ENCODE measurements at regions not wholly inside any gene's neighbourhood (a gene's known extent, or its start where the extent isn't known, plus 50 kb on each side); places are given as distances from the start of the nearest gene placed in this dataset.

DNA sequence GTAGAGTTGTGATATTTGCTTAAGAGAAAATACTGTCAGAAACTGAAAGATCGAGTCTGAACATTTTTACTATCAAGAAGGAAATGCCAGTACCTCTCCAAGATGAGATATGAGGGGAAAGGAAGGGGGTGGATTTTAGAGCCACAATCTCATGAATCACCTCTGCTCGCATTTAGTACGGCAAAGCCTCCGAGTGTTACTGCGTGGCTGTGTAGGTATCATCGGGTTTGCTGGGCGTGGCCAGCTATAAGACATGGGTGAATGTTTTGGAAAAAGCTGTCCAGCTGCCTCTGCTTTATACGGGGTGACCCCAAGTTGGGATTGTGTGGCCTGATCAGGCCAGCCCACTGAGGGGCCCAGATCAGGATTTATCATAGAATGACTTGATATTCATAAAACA, 826.4 kb downstream of the SOCS6 start:
- intact Hi-C loops (cut with micrococcal nuclease) = no loop called here
- BruUV-seq (replicated peaks) = no TSS peak
- Histone ChIP-seq H3K27me3 (ENCODE audit: insufficient read depth, low read length) (no peaks in the 10 kb centered on the region), H3K36me3 (ENCODE audit: control insufficient read depth in 1 of 2, insufficient read depth in 2 of 2, low read length in 2 of 2) (no peaks in the 10 kb centered on the region), H3K4me1 (ENCODE audit: control insufficient read depth in 1 of 2, insufficient read depth in 2 of 2, low read length in 2 of 2) (no peaks in the 10 kb centered on the region), H3K9me2 (ENCODE audit: insufficient read depth) (no peaks in the 10 kb centered on the region), H3K4me3 (replicated peaks in 1 of 2; ENCODE audit: low read depth in 1 of 2, low read length in 2 of 2) (no peak overlapping the region), H4K20me1 (ENCODE audit: insufficient read depth) (no peaks in the 10 kb centered on the region), H3K9me3 (ENCODE audit: control insufficient read depth in 1 of 2, insufficient read depth in 1 of 2, low read depth in 1 of 2, low read length in 2 of 2) (peaks cover 18 to 31% of the 10 kb centered on the region in 2 experiments; a peak in 3 of 4 replicates), H3K9ac (ENCODE audit: low read length) (no peak overlapping the region), H3K4me2 (ENCODE audit: low read length) (no peak overlapping the region), H2AFZ (ENCODE audit: low read depth, low read length, poor library complexity, severe bottlenecking) (no peak overlapping the region), H3K79me2 (ENCODE audit: insufficient read depth, low read length) (no peaks in the 10 kb centered on the region), H3K27ac (ENCODE audit: low read depth, low read length) (no peak overlapping the region)
- RAD21 ChIA-PET (ENCODE audit: low non-redundant PET in 1 of 2, low total read pairs in 2 of 2, uncharacterized antibody in 2 of 2, unreplicated experiment in 2 of 2) = no interaction called here
- DNase-seq (ENCODE audit: low read depth, low spot score) = no peak
- POLR2A ChIA-PET = no interaction called here
- CTCF ChIA-PET = no interaction called here
- TF ChIP-seq, protein P1, sequence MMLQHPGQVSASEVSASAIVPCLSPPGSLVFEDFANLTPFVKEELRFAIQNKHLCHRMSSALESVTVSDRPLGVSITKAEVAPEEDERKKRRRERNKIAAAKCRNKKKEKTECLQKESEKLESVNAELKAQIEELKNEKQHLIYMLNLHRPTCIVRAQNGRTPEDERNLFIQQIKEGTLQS (IDR thresholded peaks at IDR 0.05) = no peak
- no peak for TF ChIP-seq EGR1 (IDR thresholded peaks at IDR 0.05; ENCODE audit: low read depth)
- no peak for TF ChIP-seq SIN3A (IDR thresholded peaks at IDR 0.05; ENCODE audit: low read depth)
- TF ChIP-seq JUND (IDR thresholded peaks at IDR 0.05) = no peak
- no peak for TF ChIP-seq FOSL1 (IDR thresholded peaks at IDR 0.05; ENCODE audit: low read depth)
- TF ChIP-seq, protein P2, sequence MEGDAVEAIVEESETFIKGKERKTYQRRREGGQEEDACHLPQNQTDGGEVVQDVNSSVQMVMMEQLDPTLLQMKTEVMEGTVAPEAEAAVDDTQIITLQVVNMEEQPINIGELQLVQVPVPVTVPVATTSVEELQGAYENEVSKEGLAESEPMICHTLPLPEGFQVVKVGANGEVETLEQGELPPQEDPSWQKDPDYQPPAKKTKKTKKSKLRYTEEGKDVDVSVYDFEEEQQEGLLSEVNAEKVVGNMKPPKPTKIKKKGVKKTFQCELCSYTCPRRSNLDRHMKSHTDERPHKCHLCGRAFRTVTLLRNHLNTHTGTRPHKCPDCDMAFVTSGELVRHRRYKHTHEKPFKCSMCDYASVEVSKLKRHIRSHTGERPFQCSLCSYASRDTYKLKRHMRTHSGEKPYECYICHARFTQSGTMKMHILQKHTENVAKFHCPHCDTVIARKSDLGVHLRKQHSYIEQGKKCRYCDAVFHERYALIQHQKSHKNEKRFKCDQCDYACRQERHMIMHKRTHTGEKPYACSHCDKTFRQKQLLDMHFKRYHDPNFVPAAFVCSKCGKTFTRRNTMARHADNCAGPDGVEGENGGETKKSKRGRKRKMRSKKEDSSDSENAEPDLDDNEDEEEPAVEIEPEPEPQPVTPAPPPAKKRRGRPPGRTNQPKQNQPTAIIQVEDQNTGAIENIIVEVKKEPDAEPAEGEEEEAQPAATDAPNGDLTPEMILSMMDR (IDR thresholded peaks at IDR 0.05 in 2 of 3, conservative IDR thresholded peaks at IDR 0.05 in 1 of 3; ENCODE audit: borderline replicate concordance in 1 of 3, insufficient read depth in 1 of 3, low read depth in 2 of 3, low read length in 2 of 3) = no peak
- no peak for TF ChIP-seq ELF1 (IDR thresholded peaks at IDR 0.05; ENCODE audit: borderline replicate concordance, low read depth)
- no peak for TF ChIP-seq CEBPB (IDR thresholded peaks at IDR 0.05; ENCODE audit: low read depth)
- TF ChIP-seq SRF (IDR thresholded peaks at IDR 0.05; ENCODE audit: low read depth) = no peak
- TF ChIP-seq, protein P3, sequence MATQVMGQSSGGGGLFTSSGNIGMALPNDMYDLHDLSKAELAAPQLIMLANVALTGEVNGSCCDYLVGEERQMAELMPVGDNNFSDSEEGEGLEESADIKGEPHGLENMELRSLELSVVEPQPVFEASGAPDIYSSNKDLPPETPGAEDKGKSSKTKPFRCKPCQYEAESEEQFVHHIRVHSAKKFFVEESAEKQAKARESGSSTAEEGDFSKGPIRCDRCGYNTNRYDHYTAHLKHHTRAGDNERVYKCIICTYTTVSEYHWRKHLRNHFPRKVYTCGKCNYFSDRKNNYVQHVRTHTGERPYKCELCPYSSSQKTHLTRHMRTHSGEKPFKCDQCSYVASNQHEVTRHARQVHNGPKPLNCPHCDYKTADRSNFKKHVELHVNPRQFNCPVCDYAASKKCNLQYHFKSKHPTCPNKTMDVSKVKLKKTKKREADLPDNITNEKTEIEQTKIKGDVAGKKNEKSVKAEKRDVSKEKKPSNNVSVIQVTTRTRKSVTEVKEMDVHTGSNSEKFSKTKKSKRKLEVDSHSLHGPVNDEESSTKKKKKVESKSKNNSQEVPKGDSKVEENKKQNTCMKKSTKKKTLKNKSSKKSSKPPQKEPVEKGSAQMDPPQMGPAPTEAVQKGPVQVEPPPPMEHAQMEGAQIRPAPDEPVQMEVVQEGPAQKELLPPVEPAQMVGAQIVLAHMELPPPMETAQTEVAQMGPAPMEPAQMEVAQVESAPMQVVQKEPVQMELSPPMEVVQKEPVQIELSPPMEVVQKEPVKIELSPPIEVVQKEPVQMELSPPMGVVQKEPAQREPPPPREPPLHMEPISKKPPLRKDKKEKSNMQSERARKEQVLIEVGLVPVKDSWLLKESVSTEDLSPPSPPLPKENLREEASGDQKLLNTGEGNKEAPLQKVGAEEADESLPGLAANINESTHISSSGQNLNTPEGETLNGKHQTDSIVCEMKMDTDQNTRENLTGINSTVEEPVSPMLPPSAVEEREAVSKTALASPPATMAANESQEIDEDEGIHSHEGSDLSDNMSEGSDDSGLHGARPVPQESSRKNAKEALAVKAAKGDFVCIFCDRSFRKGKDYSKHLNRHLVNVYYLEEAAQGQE (IDR thresholded peaks at IDR 0.05; ENCODE audit: low read depth) = no peak
- no peak for TF ChIP-seq EZH2 (IDR thresholded peaks at IDR 0.05)
- TF ChIP-seq ZNF274 (IDR thresholded peaks at IDR 0.05; ENCODE audit: low read depth, low read length) = no peak
- no peak for TF ChIP-seq CBX3 (IDR thresholded peaks at IDR 0.05; ENCODE audit: low read depth)
- TF ChIP-seq EZH2phosphoT487 (IDR thresholded peaks at IDR 0.05; ENCODE audit: borderline replicate concordance) = no peak
- TF ChIP-seq RAD21 (IDR thresholded peaks at IDR 0.05; ENCODE audit: low read depth) = no peak
- TF ChIP-seq, protein P4, sequence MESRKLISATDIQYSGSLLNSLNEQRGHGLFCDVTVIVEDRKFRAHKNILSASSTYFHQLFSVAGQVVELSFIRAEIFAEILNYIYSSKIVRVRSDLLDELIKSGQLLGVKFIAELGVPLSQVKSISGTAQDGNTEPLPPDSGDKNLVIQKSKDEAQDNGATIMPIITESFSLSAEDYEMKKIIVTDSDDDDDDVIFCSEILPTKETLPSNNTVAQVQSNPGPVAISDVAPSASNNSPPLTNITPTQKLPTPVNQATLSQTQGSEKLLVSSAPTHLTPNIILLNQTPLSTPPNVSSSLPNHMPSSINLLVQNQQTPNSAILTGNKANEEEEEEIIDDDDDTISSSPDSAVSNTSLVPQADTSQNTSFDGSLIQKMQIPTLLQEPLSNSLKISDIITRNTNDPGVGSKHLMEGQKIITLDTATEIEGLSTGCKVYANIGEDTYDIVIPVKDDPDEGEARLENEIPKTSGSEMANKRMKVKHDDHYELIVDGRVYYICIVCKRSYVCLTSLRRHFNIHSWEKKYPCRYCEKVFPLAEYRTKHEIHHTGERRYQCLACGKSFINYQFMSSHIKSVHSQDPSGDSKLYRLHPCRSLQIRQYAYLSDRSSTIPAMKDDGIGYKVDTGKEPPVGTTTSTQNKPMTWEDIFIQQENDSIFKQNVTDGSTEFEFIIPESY (IDR thresholded peaks at IDR 0.05; ENCODE audit: extremely low read depth, insufficient replicate concordance, low read length) = no peak
- TF ChIP-seq SP1 (IDR thresholded peaks at IDR 0.05; ENCODE audit: low read depth) = no peak
- TF ChIP-seq, protein P5, sequence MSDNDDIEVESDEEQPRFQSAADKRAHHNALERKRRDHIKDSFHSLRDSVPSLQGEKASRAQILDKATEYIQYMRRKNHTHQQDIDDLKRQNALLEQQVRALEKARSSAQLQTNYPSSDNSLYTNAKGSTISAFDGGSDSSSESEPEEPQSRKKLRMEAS (IDR thresholded peaks at IDR 0.05) = no peak
- TF ChIP-seq YY1 (IDR thresholded peaks at IDR 0.05; ENCODE audit: extremely low read depth, insufficient replicate concordance, low read depth, low read length) = no peak
- ATAC-seq = no peak

Measured in HCT116 (cell line).